ENCODE measurements at regions not wholly inside any gene's neighbourhood (a gene's known extent, or its start where the extent isn't known, plus 50 kb on each side); places are given as distances from the start of the nearest gene placed in this dataset.

GRCh38 chr6:94270091-94270948 is 851.0 kb upstream of the EPHA7 start:
- TF ChIP-seq POLR2A (IDR thresholded peaks at IDR 0.05) (no peak), CTCF (IDR thresholded peaks at IDR 0.05 in 8 of 11, conservative IDR thresholded peaks at IDR 0.05 in 3 of 11) (no peak)
- intact Hi-C loops (cut with DNase I; ENCODE audit: low total_unique reads), result no loop called here
- H3K9me3 ChIP-seq, result peaks cover 0 to 20% (median 5%) of the 10 kb centered on the region in 8 donors
- no peak overlapping the region for H3K27ac ChIP-seq
- H3K27me3 ChIP-seq (replicated peaks in 1 of 7), result no peaks in the 10 kb centered on the region
- no peaks in the 10 kb centered on the region for H3K4me1 ChIP-seq
- DNase-seq, result no peak
- WGBS, 5 donors, result 53 to 67% (median 60%) methylated on average over 4 of the region's 4 CpGs
- no peak overlapping the region for H3K4me3 ChIP-seq
- H3K36me3 ChIP-seq, result no peaks in the 10 kb centered on the region

- H3K27me3 ChIP-seq (replicated peaks in 1 of 7), result no peaks in the 10 kb centered on the region
- TF ChIP-seq POLR2AphosphoS5 (IDR thresholded peaks at IDR 0.05), result no peak
- TF ChIP-seq POLR2A (IDR thresholded peaks at IDR 0.05), result no peak
- TF ChIP-seq CTCF (IDR thresholded peaks at IDR 0.05 in 8 of 11, conservative IDR thresholded peaks at IDR 0.05 in 3 of 11), result no peak
- H3K27ac ChIP-seq, result no peak overlapping the region
- H3K9me3 ChIP-seq, result peaks cover 0 to 29% (median 7%) of the 10 kb centered on the region in 8 donors
- no peaks in the 10 kb centered on the region for H3K4me1 ChIP-seq
- H3K36me3 ChIP-seq, result no peaks in the 10 kb centered on the region
- no peak overlapping the region for H3K4me3 ChIP-seq
- intact Hi-C loops (cut with DNase I; ENCODE audit: low total_unique reads), result no loop called here
- DNase-seq, result no peak
These were observed 849.9 kb upstream of the EPHA7 start for GRCh38 chr6:94269256-94269655.

GRCh38 chr6:94260765-94261164 is 841.4 kb upstream of the EPHA7 start:
- intact Hi-C loops (cut with DNase I; ENCODE audit: low total_unique reads), result no loop called here
- no peak overlapping the region for H3K4me3 ChIP-seq
- H3K36me3 ChIP-seq, result no peaks in the 10 kb centered on the region
- no peak for DNase-seq
- H3K9me3 ChIP-seq, result peaks cover 0 to 25% (median 5%) of the 10 kb centered on the region in 8 donors
- H3K4me1 ChIP-seq, result no peaks in the 10 kb centered on the region
- no peak overlapping the region for H3K27ac ChIP-seq
- TF ChIP-seq POLR2A (IDR thresholded peaks at IDR 0.05) (no peak), POLR2AphosphoS5 (IDR thresholded peaks at IDR 0.05) (no peak), CTCF (IDR thresholded peaks at IDR 0.05 in 8 of 11, conservative IDR thresholded peaks at IDR 0.05 in 3 of 11) (no peak)
- no peaks in the 10 kb centered on the region for H3K27me3 ChIP-seq (replicated peaks in 1 of 7)

GRCh38 chr6:94254689-94255088 is 835.3 kb upstream of the EPHA7 start:
- Histone ChIP-seq H3K36me3 (no peaks in the 10 kb centered on the region), H3K27ac (no peak overlapping the region), H3K27me3 (replicated peaks in 1 of 7) (no peaks in the 10 kb centered on the region), H3K9me3 (no peaks in the 10 kb centered on the region), H3K4me1 (no peaks in the 10 kb centered on the region), H3K4me3 (no peak overlapping the region)
- no peak for TF ChIP-seq POLR2AphosphoS5 (IDR thresholded peaks at IDR 0.05)
- no peak for TF ChIP-seq POLR2A (IDR thresholded peaks at IDR 0.05)
- no peak for TF ChIP-seq CTCF (IDR thresholded peaks at IDR 0.05 in 8 of 11, conservative IDR thresholded peaks at IDR 0.05 in 3 of 11)
- DNase-seq, result no peak
- intact Hi-C loops (cut with DNase I; ENCODE audit: low total_unique reads), result no loop called here
- 64 to 76% (median 73%) methylated on average over 1 of the region's 1 CpG for WGBS, 5 donors
